Liver (tissue), 8 donors: ENCODE measurements at regions not wholly inside any gene's neighbourhood (a gene's known extent, or its start where the extent isn't known, plus 50 kb on each side); places are given as distances from the start of the nearest gene placed in this dataset.

Experiments
- DNase-seq: peaks from one replicate; pipeline ENCODE4 v3.0.0-alpha.2; 2017; ENCODE audit warnings: low spot score
- H3K27ac ChIP-seq, 2 donors: one replicate each; pipeline ENCODE4 v1.7.0; 2013; ENCODE audit warnings: inconsistent platforms in 2 of 2, low read length in 2 of 2, control low read depth in 1 of 2, low read depth in 1 of 2, mild to moderate bottlenecking in 1 of 2
- H3K27me3 ChIP-seq, 4 donors: one replicate each; pipeline versions ENCODE4 v1.6.1 to v1.7.0; 2013; ENCODE audit warnings: low read length in 3 of 4, inconsistent platforms in 1 of 4, mild to moderate bottlenecking in 1 of 4, moderate library complexity in 1 of 4; ENCODE audit not compliant: control insufficient read depth in 4 of 4, insufficient read depth in 4 of 4
- H3K36me3 ChIP-seq, 4 donors: one replicate each; pipeline versions ENCODE4 v1.6.1 to v1.7.0; 2013; ENCODE audit warnings: low read length in 3 of 4, mild to moderate bottlenecking in 3 of 4, low read depth in 1 of 4, moderate library complexity in 1 of 4; ENCODE audit not compliant: control insufficient read depth in 4 of 4, insufficient read depth in 3 of 4
- H3K4me1 ChIP-seq, 4 donors: one replicate each; pipeline versions ENCODE4 v1.6.1 to v1.7.0; 2013; ENCODE audit warnings: low read length in 3 of 4, mild to moderate bottlenecking in 3 of 4, moderate library complexity in 1 of 4; ENCODE audit not compliant: control insufficient read depth in 4 of 4, insufficient read depth in 4 of 4
- H3K4me3 ChIP-seq, 3 donors: one replicate each; pipeline versions ENCODE4 v1.6.1 to v1.7.0; 2013; ENCODE audit warnings: low read length in 3 of 3, control low read depth in 1 of 3, low read depth in 1 of 3, mild to moderate bottlenecking in 1 of 3
- H3K9ac ChIP-seq, 2 donors: one replicate each; pipeline ENCODE4 v1.7.0; 2013; ENCODE audit warnings: low read length in 2 of 2, mild to moderate bottlenecking in 2 of 2, moderate library complexity in 2 of 2, control low read depth in 1 of 2, low read depth in 1 of 2
- H3K9me3 ChIP-seq, 4 donors: one replicate each; pipeline versions ENCODE4 v1.6.1 to v1.7.0; 2013; ENCODE audit warnings: low read length in 3 of 4; ENCODE audit not compliant: control insufficient read depth in 4 of 4
- EGR1 ChIP-seq, 2 donors: IDR thresholded peaks; 2 replicates each; pipeline ENCODE4 v1.6.1; 2016 to 2018; ENCODE audit warnings: antibody characterized with exemption in 2 of 2, low read depth in 2 of 2
- FOXA1 ChIP-seq: IDR thresholded peaks from 2 replicates; pipeline ENCODE4 v1.6.1; 2016; ENCODE audit warnings: antibody characterized with exemption
- FOXA2 ChIP-seq: IDR thresholded peaks from 2 replicates; pipeline ENCODE4 v1.6.1; 2016; ENCODE audit warnings: antibody characterized with exemption
- GABPA ChIP-seq, 2 donors: IDR thresholded peaks in 1 of 2; conservative IDR thresholded peaks in 1 of 2; 2 replicates each; pipeline ENCODE4 v1.6.1; 2016; ENCODE audit warnings: antibody characterized with exemption in 2 of 2, mild to moderate bottlenecking in 1 of 2, moderate library complexity in 1 of 2
- HNF4A ChIP-seq, 2 donors: conservative IDR thresholded peaks; 2 replicates each; pipeline ENCODE4 v1.6.1; 2016; ENCODE audit warnings: antibody characterized with exemption in 2 of 2, mild to moderate bottlenecking in 2 of 2
- HNF4G ChIP-seq: IDR thresholded peaks from 2 replicates; pipeline ENCODE4 v1.6.1; 2016; ENCODE audit warnings: antibody characterized with exemption
- JUND ChIP-seq, 2 donors: IDR thresholded peaks; 2 replicates each; pipeline ENCODE4 v1.6.1; 2016; ENCODE audit warnings: antibody characterized with exemption in 2 of 2
- NR2F2 ChIP-seq: IDR thresholded peaks from 2 replicates; pipeline ENCODE4 v1.6.1; 2016; ENCODE audit warnings: antibody characterized with exemption
- RAD21 ChIP-seq, 2 donors: IDR thresholded peaks; 2 replicates each; pipeline ENCODE4 v1.6.1; 2016; ENCODE audit warnings: antibody characterized with exemption in 2 of 2, mild to moderate bottlenecking in 2 of 2
- RXRA ChIP-seq, 2 donors: IDR thresholded peaks; 2 replicates each; pipeline ENCODE4 v1.6.1; 2017 to 2018; ENCODE audit warnings: antibody characterized with exemption in 2 of 2, mild to moderate bottlenecking in 1 of 2
- SP1 ChIP-seq: IDR thresholded peaks from 2 replicates; pipeline ENCODE4 v1.6.1; 2018; ENCODE audit warnings: antibody characterized with exemption, mild to moderate bottlenecking
- TAF1 ChIP-seq: conservative IDR thresholded peaks from 2 replicates; pipeline ENCODE4 v1.6.1; 2016; ENCODE audit warnings: antibody characterized with exemption, mild to moderate bottlenecking
- YY1 ChIP-seq: IDR thresholded peaks from 2 replicates; pipeline ENCODE4 v1.6.1; 2016; ENCODE audit warnings: antibody characterized with exemption, mild to moderate bottlenecking
- WGBS: extraction: QIAGEN DNeasy Blood & Tissue Kit; methylation state at CpG from one replicate; pipeline ENCODE4 v1.1.7; 2013; 5-methylcytosine and 5-hydroxymethylcytosine counted together
- TF ChIP-seq, protein P1 (sequence below): IDR thresholded peaks from 2 replicates; pipeline ENCODE4 v1.6.1; 2016; ENCODE audit warnings: antibody characterized with exemption
- TF ChIP-seq, protein P2 (sequence below): IDR thresholded peaks from 2 replicates; pipeline ENCODE4 v1.6.1; 2016; ENCODE audit warnings: antibody characterized with exemption
- TF ChIP-seq, protein P3 (sequence below): IDR thresholded peaks from 2 replicates; pipeline ENCODE4 v1.6.1; 2016; ENCODE audit warnings: antibody characterized with exemption
- TF ChIP-seq, protein P4 (sequence below): IDR thresholded peaks from 2 replicates; pipeline ENCODE4 v1.6.1; 2016; ENCODE audit warnings: antibody characterized with exemption, mild to moderate bottlenecking
- TF ChIP-seq, protein P5 (sequence below): fragments of 150-350 bp; IDR thresholded peaks from 2 replicates; pipeline ENCODE4 v1.5.1; 2017; ENCODE audit warnings: improper control_type of control experiment, low read depth, low read length; ENCODE audit not compliant: missing input control
- donor health status: healthy.
- donor health status: healthy.
- donor health status: healthy.
- donor health status: healthy.
- donor health status: healthy.

DNA sequence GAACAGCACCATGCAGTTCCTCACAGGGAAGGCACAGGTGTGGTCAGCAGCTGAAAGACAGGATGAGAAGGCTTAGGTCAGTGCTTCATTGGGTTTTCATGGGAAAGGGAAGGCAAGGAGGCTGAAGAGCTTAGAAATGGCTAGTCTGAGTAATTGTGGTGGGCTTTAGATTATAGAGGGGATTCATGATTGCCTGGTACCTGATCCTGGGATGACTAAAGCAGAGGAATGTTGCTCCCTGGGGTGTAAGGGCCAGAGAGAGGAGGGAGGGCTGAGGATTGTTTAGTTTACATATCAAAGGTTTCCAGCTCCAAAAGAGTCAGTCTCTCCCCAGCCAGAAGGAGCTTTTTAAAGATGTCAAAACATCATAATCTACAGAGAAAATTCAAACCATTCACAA is 396.3 kb upstream of the POM121L12 start:
- Histone ChIP-seq H3K4me1 (no peaks in the 10 kb centered on the region), H3K36me3 (no peaks in the 10 kb centered on the region), H3K27ac (no peak overlapping the region), H3K9me3 (no peaks in the 10 kb centered on the region), H3K27me3 (no peaks in the 10 kb centered on the region), H3K4me3 (no peak overlapping the region), H3K9ac (no peak overlapping the region)
- no peak for TF ChIP-seq RAD21 (IDR thresholded peaks at IDR 0.05)
- TF ChIP-seq GABPA (IDR thresholded peaks at IDR 0.05 in 1 of 2, conservative IDR thresholded peaks at IDR 0.05 in 1 of 2), result no peak
- no peak for TF ChIP-seq NR2F2
- no peak for TF ChIP-seq HNF4A (conservative IDR thresholded peaks at IDR 0.05)
- no peak for TF ChIP-seq FOXA2
- TF ChIP-seq EGR1 (IDR thresholded peaks at IDR 0.05; ENCODE audit: low read depth in 2 of 2), result no peak
- TF ChIP-seq, protein P1, sequence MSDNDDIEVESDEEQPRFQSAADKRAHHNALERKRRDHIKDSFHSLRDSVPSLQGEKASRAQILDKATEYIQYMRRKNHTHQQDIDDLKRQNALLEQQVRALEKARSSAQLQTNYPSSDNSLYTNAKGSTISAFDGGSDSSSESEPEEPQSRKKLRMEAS, result no peak
- TF ChIP-seq, protein P2, sequence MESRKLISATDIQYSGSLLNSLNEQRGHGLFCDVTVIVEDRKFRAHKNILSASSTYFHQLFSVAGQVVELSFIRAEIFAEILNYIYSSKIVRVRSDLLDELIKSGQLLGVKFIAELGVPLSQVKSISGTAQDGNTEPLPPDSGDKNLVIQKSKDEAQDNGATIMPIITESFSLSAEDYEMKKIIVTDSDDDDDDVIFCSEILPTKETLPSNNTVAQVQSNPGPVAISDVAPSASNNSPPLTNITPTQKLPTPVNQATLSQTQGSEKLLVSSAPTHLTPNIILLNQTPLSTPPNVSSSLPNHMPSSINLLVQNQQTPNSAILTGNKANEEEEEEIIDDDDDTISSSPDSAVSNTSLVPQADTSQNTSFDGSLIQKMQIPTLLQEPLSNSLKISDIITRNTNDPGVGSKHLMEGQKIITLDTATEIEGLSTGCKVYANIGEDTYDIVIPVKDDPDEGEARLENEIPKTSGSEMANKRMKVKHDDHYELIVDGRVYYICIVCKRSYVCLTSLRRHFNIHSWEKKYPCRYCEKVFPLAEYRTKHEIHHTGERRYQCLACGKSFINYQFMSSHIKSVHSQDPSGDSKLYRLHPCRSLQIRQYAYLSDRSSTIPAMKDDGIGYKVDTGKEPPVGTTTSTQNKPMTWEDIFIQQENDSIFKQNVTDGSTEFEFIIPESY, result no peak
- TF ChIP-seq JUND (IDR thresholded peaks at IDR 0.05), result no peak
- TF ChIP-seq RXRA (IDR thresholded peaks at IDR 0.05), result no peak
- TF ChIP-seq, protein P3, sequence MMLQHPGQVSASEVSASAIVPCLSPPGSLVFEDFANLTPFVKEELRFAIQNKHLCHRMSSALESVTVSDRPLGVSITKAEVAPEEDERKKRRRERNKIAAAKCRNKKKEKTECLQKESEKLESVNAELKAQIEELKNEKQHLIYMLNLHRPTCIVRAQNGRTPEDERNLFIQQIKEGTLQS, result no peak
- TF ChIP-seq TAF1, result no peak
- TF ChIP-seq, protein P4, sequence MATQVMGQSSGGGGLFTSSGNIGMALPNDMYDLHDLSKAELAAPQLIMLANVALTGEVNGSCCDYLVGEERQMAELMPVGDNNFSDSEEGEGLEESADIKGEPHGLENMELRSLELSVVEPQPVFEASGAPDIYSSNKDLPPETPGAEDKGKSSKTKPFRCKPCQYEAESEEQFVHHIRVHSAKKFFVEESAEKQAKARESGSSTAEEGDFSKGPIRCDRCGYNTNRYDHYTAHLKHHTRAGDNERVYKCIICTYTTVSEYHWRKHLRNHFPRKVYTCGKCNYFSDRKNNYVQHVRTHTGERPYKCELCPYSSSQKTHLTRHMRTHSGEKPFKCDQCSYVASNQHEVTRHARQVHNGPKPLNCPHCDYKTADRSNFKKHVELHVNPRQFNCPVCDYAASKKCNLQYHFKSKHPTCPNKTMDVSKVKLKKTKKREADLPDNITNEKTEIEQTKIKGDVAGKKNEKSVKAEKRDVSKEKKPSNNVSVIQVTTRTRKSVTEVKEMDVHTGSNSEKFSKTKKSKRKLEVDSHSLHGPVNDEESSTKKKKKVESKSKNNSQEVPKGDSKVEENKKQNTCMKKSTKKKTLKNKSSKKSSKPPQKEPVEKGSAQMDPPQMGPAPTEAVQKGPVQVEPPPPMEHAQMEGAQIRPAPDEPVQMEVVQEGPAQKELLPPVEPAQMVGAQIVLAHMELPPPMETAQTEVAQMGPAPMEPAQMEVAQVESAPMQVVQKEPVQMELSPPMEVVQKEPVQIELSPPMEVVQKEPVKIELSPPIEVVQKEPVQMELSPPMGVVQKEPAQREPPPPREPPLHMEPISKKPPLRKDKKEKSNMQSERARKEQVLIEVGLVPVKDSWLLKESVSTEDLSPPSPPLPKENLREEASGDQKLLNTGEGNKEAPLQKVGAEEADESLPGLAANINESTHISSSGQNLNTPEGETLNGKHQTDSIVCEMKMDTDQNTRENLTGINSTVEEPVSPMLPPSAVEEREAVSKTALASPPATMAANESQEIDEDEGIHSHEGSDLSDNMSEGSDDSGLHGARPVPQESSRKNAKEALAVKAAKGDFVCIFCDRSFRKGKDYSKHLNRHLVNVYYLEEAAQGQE, result no peak
- DNase-seq, result no peak

DNA sequence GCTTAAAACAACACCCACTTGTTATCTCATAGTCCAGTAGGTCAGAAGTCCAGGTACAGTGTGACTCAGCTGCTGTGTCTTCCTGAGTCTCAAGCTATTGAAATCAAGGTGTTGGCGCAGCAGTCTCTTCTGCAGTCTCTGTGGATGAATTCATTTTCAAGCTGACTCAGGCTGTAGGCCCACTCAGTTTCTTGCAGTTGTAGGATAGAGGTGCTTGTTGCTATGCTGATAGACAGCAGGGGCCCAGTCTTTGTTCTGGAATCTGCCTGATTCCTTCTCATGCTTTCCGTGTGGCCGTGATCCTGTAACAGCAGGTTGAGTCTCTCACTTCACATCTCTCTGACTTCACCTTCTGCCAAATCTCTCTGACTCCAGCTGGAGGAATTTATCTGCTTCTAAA is 400.4 kb upstream of the POM121L12 start:
- Histone ChIP-seq H3K27me3 (no peaks in the 10 kb centered on the region), H3K4me1 (no peaks in the 10 kb centered on the region), H3K9me3 (no peaks in the 10 kb centered on the region), H3K27ac (no peak overlapping the region), H3K9ac (no peak overlapping the region), H3K36me3 (no peaks in the 10 kb centered on the region), H3K4me3 (no peak overlapping the region)
- TF ChIP-seq NR2F2 (no peak), JUND (IDR thresholded peaks at IDR 0.05) (no peak), GABPA (IDR thresholded peaks at IDR 0.05 in 1 of 2, conservative IDR thresholded peaks at IDR 0.05 in 1 of 2) (no peak), YY1 (no peak), HNF4G (no peak), FOXA1 (no peak), TAF1 (no peak), SP1 (no peak), RAD21 (IDR thresholded peaks at IDR 0.05) (no peak), FOXA2 (no peak)
- TF ChIP-seq, protein P5, sequence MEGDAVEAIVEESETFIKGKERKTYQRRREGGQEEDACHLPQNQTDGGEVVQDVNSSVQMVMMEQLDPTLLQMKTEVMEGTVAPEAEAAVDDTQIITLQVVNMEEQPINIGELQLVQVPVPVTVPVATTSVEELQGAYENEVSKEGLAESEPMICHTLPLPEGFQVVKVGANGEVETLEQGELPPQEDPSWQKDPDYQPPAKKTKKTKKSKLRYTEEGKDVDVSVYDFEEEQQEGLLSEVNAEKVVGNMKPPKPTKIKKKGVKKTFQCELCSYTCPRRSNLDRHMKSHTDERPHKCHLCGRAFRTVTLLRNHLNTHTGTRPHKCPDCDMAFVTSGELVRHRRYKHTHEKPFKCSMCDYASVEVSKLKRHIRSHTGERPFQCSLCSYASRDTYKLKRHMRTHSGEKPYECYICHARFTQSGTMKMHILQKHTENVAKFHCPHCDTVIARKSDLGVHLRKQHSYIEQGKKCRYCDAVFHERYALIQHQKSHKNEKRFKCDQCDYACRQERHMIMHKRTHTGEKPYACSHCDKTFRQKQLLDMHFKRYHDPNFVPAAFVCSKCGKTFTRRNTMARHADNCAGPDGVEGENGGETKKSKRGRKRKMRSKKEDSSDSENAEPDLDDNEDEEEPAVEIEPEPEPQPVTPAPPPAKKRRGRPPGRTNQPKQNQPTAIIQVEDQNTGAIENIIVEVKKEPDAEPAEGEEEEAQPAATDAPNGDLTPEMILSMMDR, result no peak
- TF ChIP-seq, protein P4, result no peak
- TF ChIP-seq, protein P3, result no peak
- DNase-seq, result no peak
- 45% methylated on average over 3 of the region's 3 CpGs for WGBS
